Lower leg skin (tissue), 3 donors: ENCODE measurements at regions not wholly inside any gene's neighbourhood (a gene's known extent, or its start where the extent isn't known, plus 50 kb on each side); places are given as distances from the start of the nearest gene placed in this dataset.

Experiments used
- CTCF ChIP-seq, 3 donors: fragments of 450-650 bp; IDR thresholded peaks; one replicate each; pipeline ENCODE4 v1.5.1; 2016; ENCODE audit warnings: antibody characterized with exemption in 3 of 3, mild to moderate bottlenecking in 3 of 3, moderate library complexity in 2 of 3
- POLR2A ChIP-seq, 2 donors: fragments of 450-650 bp; IDR thresholded peaks; one replicate each; pipeline ENCODE4 v1.6.1; 2016 to 2017; ENCODE audit warnings: antibody characterized with exemption in 2 of 2, mild to moderate bottlenecking in 1 of 2, moderate library complexity in 1 of 2

- TF ChIP-seq POLR2A (IDR thresholded peaks at IDR 0.05) (no peak), CTCF (IDR thresholded peaks at IDR 0.05) (no peak)
Measured at GRCh38 chr1:186595969-186596368, 84.3 kb downstream of the PTGS2 start.
